ENCODE measurements at regions not wholly inside any gene's neighbourhood (a gene's known extent, or its start where the extent isn't known, plus 50 kb on each side); places are given as distances from the start of the nearest gene placed in this dataset.

GRCh38 chr2:138122891-138123290 is 158.6 kb downstream of the HNMT start:
- H3K4me2 ChIP-seq (ENCODE audit: insufficient read depth, low read length), result no peak overlapping the region
- TF ChIP-seq MAX (IDR thresholded peaks at IDR 0.05; ENCODE audit: insufficient read depth, insufficient read length) (no peak), FOS (IDR thresholded peaks at IDR 0.05; ENCODE audit: borderline replicate concordance, insufficient read depth, low read length) (no peak), EZH2 (IDR thresholded peaks at IDR 0.05; ENCODE audit: borderline replicate concordance, low read depth, low read length, severe bottlenecking) (no peak), POLR2AphosphoS5 (IDR thresholded peaks at IDR 0.05; ENCODE audit: insufficient read depth, low read depth, low read length) (no peak), MYC (IDR thresholded peaks at IDR 0.05; ENCODE audit: low read depth, low read length) (no peak), POLR2A (IDR thresholded peaks at IDR 0.05; ENCODE audit: low read depth, low read length) (no peak), GATA2 (IDR thresholded peaks at IDR 0.05; ENCODE audit: insufficient read depth, insufficient read length, low read depth, low read length) (no peak), CTCF (IDR thresholded peaks at IDR 0.05; ENCODE audit: extremely low read depth in 1 of 2, insufficient read depth in 1 of 2, low read depth in 1 of 2, low read length in 2 of 2) (no peak), JUN (IDR thresholded peaks at IDR 0.05; ENCODE audit: borderline replicate concordance, insufficient read depth, insufficient read length, low read depth) (no peak)
- dilution Hi-C loops (cut with MboI; ENCODE audit: extremely low pct_ligation_motif_present, low sequenced_read_pairs), result no loop called here
- no peak overlapping the region for H2AFZ ChIP-seq (ENCODE audit: low read depth, low read length)
- no peaks in the 10 kb centered on the region for H3K4me1 ChIP-seq (ENCODE audit: control insufficient read depth, extremely low read depth, insufficient read depth, low read length)
- H4K20me1 ChIP-seq (replicated peaks; ENCODE audit: control insufficient read depth, extremely low read depth, insufficient read depth, low read length), result no peaks in the 10 kb centered on the region
- no peaks in the 10 kb centered on the region for H3K9me3 ChIP-seq (replicated peaks; ENCODE audit: control insufficient read depth, insufficient read depth, low read length)
- FAIRE-seq, result no peak
- H3K27ac ChIP-seq (ENCODE audit: insufficient read depth, low read depth, low read length), result no peak overlapping the region
- POLR2A ChIA-PET, result no interaction called here
- H3K4me3 ChIP-seq (replicated peaks in 1 of 3; ENCODE audit: insufficient read depth in 1 of 3, low read depth in 1 of 3, low read length in 3 of 3), result no peak overlapping the region
- no peaks in the 10 kb centered on the region for H3K36me3 ChIP-seq (ENCODE audit: control insufficient read depth in 2 of 2, extremely low read depth in 1 of 2, insufficient read depth in 2 of 2, low read length in 2 of 2)
- no peaks in the 10 kb centered on the region for H3K27me3 ChIP-seq (ENCODE audit: control insufficient read depth in 2 of 2, insufficient read depth in 2 of 2, low read length in 2 of 2)
- H3K79me2 ChIP-seq (ENCODE audit: control insufficient read depth, insufficient read depth, low read length), result no peaks in the 10 kb centered on the region
- intact Hi-C loops (cut with micrococcal nuclease), result no loop called here
- BruUV-seq (replicated peaks), result no TSS peak
- H3K9me1 ChIP-seq (replicated peaks; ENCODE audit: control insufficient read depth, extremely low read depth, insufficient read depth, low read length), result no peaks in the 10 kb centered on the region
- no peak overlapping the region for H3K9ac ChIP-seq (replicated peaks; ENCODE audit: extremely low read depth, insufficient read depth, low read length)
- CTCF ChIA-PET, result interaction anchor here (0.9 kb wide), 1 partner anchor 10 kb away, joined by 3 read pairs; no protein-coding TSS in a partner anchor
- DNase-seq (ENCODE audit: low read depth, low spot score), result no peak

Data from endothelial cell of umbilical vein (primary cell).